Ascending aorta (tissue), 2 donors: ENCODE measurements at regions not wholly inside any gene's neighbourhood (a gene's known extent, or its start where the extent isn't known, plus 50 kb on each side); places are given as distances from the start of the nearest gene placed in this dataset.

Experiments used
- DNase-seq, 2 donors: peaks; one replicate each; pipeline ENCODE4 v3.0.0-alpha.2; 2019; ENCODE audit warnings: low spot score in 2 of 2
- H3K27ac ChIP-seq, 2 donors: fragments of 200-600 bp; sonication (generic); one replicate each; pipeline ENCODE4 v1.5.1; 2016 to 2017; ENCODE audit warnings: mild to moderate bottlenecking in 1 of 2
- H3K27me3 ChIP-seq: fragments of 200-600 bp; sonication (generic); one replicate; pipeline ENCODE4 v1.5.1; 2017
- H3K36me3 ChIP-seq, 2 donors: fragments of 200-600 bp; sonication (generic); one replicate each; pipeline ENCODE4 v1.5.1; 2016
- H3K4me1 ChIP-seq, 2 donors: fragments of 200-600 bp; sonication (generic); one replicate each; pipeline ENCODE4 v1.5.1; 2016 to 2017; ENCODE audit warnings: mild to moderate bottlenecking in 1 of 2
- H3K4me3 ChIP-seq, 2 donors: fragments of 200-600 bp; sonication (generic); one replicate each; pipeline ENCODE4 v1.5.1; 2016 to 2017; ENCODE audit warnings: mild to moderate bottlenecking in 1 of 2
- H3K9me3 ChIP-seq, 2 donors: fragments of 200-600 bp; sonication (generic); one replicate each; pipeline ENCODE4 v1.5.1; 2016
- intact Hi-C: fragments of 100-400 bp; cut with DNase I; formaldehyde crosslinking; loops from one replicate; pipeline ENCODE4 v1.15.1; 2023
- TF ChIP-seq, protein P1 (sequence below), 3 experiments: fragments of 200-600 bp in 2 of 3; fragments of 450-650 bp in 1 of 3; sonication (generic) in 2 of 3; IDR thresholded peaks; one replicate each; pipeline ENCODE4 v1.5.1; 2016 to 2019; ENCODE audit warnings: antibody characterized with exemption in 3 of 3, mild to moderate bottlenecking in 1 of 3, moderate library complexity in 1 of 3

GRCh38 chr9:88291856-88292255 is 96.4 kb upstream of the SPIN1 start:
- H3K9me3 ChIP-seq = no peaks in the 10 kb centered on the region

GRCh38 chr9:88291056-88291455 is 97.2 kb upstream of the SPIN1 start:
- H3K4me1 ChIP-seq = no peaks in the 10 kb centered on the region
- H3K9me3 ChIP-seq = no peaks in the 10 kb centered on the region
- DNase-seq = no peak
- TF ChIP-seq, protein P1, sequence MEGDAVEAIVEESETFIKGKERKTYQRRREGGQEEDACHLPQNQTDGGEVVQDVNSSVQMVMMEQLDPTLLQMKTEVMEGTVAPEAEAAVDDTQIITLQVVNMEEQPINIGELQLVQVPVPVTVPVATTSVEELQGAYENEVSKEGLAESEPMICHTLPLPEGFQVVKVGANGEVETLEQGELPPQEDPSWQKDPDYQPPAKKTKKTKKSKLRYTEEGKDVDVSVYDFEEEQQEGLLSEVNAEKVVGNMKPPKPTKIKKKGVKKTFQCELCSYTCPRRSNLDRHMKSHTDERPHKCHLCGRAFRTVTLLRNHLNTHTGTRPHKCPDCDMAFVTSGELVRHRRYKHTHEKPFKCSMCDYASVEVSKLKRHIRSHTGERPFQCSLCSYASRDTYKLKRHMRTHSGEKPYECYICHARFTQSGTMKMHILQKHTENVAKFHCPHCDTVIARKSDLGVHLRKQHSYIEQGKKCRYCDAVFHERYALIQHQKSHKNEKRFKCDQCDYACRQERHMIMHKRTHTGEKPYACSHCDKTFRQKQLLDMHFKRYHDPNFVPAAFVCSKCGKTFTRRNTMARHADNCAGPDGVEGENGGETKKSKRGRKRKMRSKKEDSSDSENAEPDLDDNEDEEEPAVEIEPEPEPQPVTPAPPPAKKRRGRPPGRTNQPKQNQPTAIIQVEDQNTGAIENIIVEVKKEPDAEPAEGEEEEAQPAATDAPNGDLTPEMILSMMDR (IDR thresholded peaks at IDR 0.05) = no peak
- no peak overlapping the region for H3K27ac ChIP-seq
- no peaks in the 10 kb centered on the region for H3K36me3 ChIP-seq
- H3K4me3 ChIP-seq = no peak overlapping the region
- no peaks in the 10 kb centered on the region for H3K27me3 ChIP-seq
- intact Hi-C loops = no loop called here

More at GRCh38 chr9:88291856-88292255, 96.4 kb upstream of the SPIN1 start:
- Histone ChIP-seq H3K4me3 (no peak overlapping the region), H3K27ac (no peak overlapping the region), H3K27me3 (no peaks in the 10 kb centered on the region), H3K4me1 (no peaks in the 10 kb centered on the region), H3K36me3 (no peaks in the 10 kb centered on the region)
- TF ChIP-seq, protein P1 (IDR thresholded peaks at IDR 0.05) = no peak
- intact Hi-C loops = no loop called here
- DNase-seq = no peak

DNA sequence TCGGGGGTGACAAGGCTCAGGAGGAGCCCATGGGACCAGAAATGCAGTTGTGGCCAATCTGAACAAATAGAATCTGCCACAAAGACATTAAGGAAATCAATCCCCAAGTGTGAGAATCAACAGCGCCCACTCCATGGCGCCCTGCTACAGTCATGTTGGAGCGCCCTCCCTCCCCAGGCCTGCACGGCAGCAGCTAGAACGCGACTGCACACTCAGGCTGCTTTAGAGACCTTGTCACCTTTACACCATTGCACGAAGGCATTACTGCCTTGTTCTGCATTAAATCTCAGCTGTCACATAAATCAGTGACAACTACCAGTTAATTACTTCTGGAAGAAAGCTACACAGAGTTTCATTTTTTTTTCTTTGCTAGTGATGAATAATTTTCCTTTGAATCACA is 98.7 kb upstream of the SPIN1 start:
- TF ChIP-seq, protein P1 (IDR thresholded peaks at IDR 0.05) = no peak
- DNase-seq = no peak
- Histone ChIP-seq H3K27ac (no peak overlapping the region), H3K36me3 (no peaks in the 10 kb centered on the region), H3K4me3 (no peak overlapping the region), H3K27me3 (no peaks in the 10 kb centered on the region), H3K9me3 (peaks cover 0 to 8% of the 10 kb centered on the region in 2 donors), H3K4me1 (no peaks in the 10 kb centered on the region)
- intact Hi-C loops = no loop called here

DNA sequence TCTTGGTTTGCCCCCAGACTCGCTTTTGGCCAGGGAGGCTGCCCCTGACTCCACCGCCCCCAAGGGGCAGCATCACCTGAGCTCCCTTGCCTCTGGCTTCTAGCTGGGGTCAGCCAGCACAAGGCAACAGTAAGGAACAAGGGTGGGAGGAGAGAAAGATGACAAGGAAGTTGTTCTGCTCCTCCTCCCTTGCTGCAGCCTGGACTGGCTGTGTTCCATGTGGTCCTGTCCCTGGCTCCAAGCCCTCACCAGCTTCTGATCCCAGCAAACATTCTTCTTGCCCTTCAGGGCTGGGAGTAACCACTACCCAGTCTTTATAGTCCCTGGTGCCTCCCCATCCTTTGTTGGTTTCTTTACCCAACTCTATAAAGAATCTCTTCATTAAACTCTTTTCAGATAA is 100.3 kb upstream of the SPIN1 start:
- Histone ChIP-seq H3K36me3 (no peaks in the 10 kb centered on the region), H3K27me3 (no peaks in the 10 kb centered on the region), H3K9me3 (peaks cover 0 to 8% of the 10 kb centered on the region in 2 donors), H3K27ac (no peak overlapping the region), H3K4me1 (no peaks in the 10 kb centered on the region), H3K4me3 (no peak overlapping the region)
- TF ChIP-seq, protein P1 (IDR thresholded peaks at IDR 0.05) = no peak
- no peak for DNase-seq
- intact Hi-C loops = no loop called here

GRCh38 chr9:88280816-88281382 is 107.3 kb upstream of the SPIN1 start:
- Histone ChIP-seq H3K4me1 (no peaks in the 10 kb centered on the region), H3K27ac (no peak overlapping the region), H3K9me3 (peaks cover 0 to 7% of the 10 kb centered on the region in 2 donors), H3K36me3 (no peaks in the 10 kb centered on the region), H3K27me3 (no peaks in the 10 kb centered on the region), H3K4me3 (no peak overlapping the region)
- intact Hi-C loops = no loop called here
- TF ChIP-seq, protein P1 (IDR thresholded peaks at IDR 0.05) = no peak
- DNase-seq = no peak

DNA sequence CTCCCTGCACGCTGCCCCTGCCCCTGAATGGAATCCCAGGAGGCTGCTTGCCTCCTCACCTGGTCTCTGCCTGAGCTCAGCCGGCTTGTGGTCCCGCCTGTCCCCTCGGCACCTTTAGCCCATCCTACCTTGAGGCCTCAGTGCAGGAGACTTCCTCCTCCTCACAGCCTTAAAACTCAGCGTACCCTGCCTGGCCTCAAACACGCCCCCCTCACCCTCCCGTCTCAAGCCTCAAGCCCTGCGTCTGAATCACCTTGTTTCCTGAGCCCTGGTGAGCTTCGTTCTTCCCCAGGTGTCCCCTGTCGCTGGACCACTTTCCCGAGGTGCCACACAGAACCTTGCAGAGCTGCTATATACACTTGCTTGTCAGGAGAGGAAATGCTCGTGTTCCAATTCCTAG is 110.2 kb upstream of the SPIN1 start:
- Histone ChIP-seq H3K27me3 (no peaks in the 10 kb centered on the region), H3K27ac (no peak overlapping the region), H3K4me3 (no peak overlapping the region), H3K36me3 (no peaks in the 10 kb centered on the region), H3K9me3 (no peaks in the 10 kb centered on the region), H3K4me1 (no peaks in the 10 kb centered on the region)
- intact Hi-C loops = no loop called here
- TF ChIP-seq, protein P1 (IDR thresholded peaks at IDR 0.05) = no peak
- DNase-seq = no peak
